Ishikawa (cell line): ENCODE measurements at regions not wholly inside any gene's neighbourhood (a gene's known extent, or its start where the extent isn't known, plus 50 kb on each side); places are given as distances from the start of the nearest gene placed in this dataset.

Source experiments
- CEBPB ChIP-seq: IDR thresholded peaks from 2 replicates; pipeline ENCODE4 v1.6.1; 2012
- CREB1 ChIP-seq: IDR thresholded peaks from 2 replicates; pipeline ENCODE4 v1.6.1; 2012; ENCODE audit warnings: low read depth
- EGR1 ChIP-seq: IDR thresholded peaks from 2 replicates; pipeline ENCODE4 v1.6.1; 2012
- EP300 ChIP-seq: IDR thresholded peaks from 2 replicates; pipeline ENCODE4 v1.6.1; 2012; ENCODE audit warnings: borderline replicate concordance
- FOXM1 ChIP-seq: IDR thresholded peaks from 2 replicates; pipeline ENCODE4 v1.6.1; 2012; ENCODE audit warnings: low read depth, borderline replicate concordance
- NFIC ChIP-seq: IDR thresholded peaks from 2 replicates; pipeline ENCODE4 v1.6.1; 2012
- RAD21 ChIP-seq: IDR thresholded peaks from 2 replicates; pipeline ENCODE4 v1.6.1; 2012; ENCODE audit warnings: low read depth
- TAF1 ChIP-seq: IDR thresholded peaks from 2 replicates; pipeline ENCODE4 v1.6.1; 2012; ENCODE audit warnings: low read depth, mild to moderate bottlenecking
- TCF12 ChIP-seq: IDR thresholded peaks from 2 replicates; pipeline ENCODE4 v1.6.1; 2012; ENCODE audit warnings: low read depth
- TEAD4 ChIP-seq: IDR thresholded peaks from 2 replicates; pipeline ENCODE4 v1.6.1; 2012
- YY1 ChIP-seq: IDR thresholded peaks from 2 replicates; pipeline ENCODE4 v1.6.1; 2012; ENCODE audit warnings: low read depth
- ZBTB7A ChIP-seq: IDR thresholded peaks from 2 replicates; pipeline ENCODE4 v1.6.1; 2012; ENCODE audit warnings: low read depth
- TF ChIP-seq, protein P1 (sequence below): IDR thresholded peaks from 2 replicates; pipeline ENCODE4 v1.6.1; 2012
- TF ChIP-seq, protein P2 (sequence below): IDR thresholded peaks from 2 replicates; pipeline ENCODE4 v1.6.1; 2012
- TF ChIP-seq, protein P3 (sequence below): IDR thresholded peaks from 2 replicates; pipeline ENCODE4 v1.6.1; 2012; ENCODE audit warnings: low read depth, mild to moderate bottlenecking

- TF ChIP-seq NFIC (no peak), ZBTB7A (no peak)
- TF ChIP-seq, protein P1, sequence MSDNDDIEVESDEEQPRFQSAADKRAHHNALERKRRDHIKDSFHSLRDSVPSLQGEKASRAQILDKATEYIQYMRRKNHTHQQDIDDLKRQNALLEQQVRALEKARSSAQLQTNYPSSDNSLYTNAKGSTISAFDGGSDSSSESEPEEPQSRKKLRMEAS, result no peak
Measured at GRCh38 chr1:166692346-166692745, 146.9 kb upstream of the POGK start.

- TF ChIP-seq YY1 (no peak), TAF1 (no peak), TEAD4 (no peak), EGR1 (no peak), EP300 (no peak), CEBPB (no peak), ZBTB7A (no peak), NFIC (no peak), RAD21 (no peak), CREB1 (no peak)
Measured at GRCh38 chr1:166693158-166693557, 146.1 kb upstream of the POGK start.

DNA sequence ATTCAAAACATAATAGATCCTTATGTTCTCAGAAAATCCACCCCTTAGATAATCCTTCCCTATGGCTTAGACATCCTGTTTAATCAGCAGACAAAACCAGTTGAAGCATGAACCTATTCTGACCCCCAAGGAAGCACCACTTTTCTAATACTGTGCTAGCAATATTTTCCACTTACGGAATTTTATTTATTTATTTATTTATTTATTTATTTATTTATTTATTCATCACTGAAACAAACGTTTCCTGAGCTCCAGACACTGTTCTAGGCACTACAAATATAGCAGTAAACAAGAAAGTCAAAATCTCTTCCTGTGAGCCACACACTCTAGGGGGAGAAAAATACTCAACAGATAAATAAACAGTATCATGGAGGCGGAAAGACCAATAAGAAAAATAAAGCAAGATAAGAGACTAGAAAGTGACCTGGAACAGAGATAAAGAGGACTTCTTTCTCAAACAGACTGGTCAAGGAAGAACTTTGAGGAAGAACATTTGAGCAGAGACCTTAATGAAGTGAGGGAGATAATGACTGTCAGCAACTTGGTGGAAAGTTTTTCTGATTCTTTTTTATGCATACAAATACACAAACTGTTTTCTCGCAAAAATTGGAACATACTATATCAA lies 145.5 kb upstream of the POGK start:
- TF ChIP-seq NFIC, result no peak
- TF ChIP-seq TAF1, result no peak
- TF ChIP-seq EGR1, result no peak
- no peak for TF ChIP-seq TEAD4
- TF ChIP-seq, protein P2, sequence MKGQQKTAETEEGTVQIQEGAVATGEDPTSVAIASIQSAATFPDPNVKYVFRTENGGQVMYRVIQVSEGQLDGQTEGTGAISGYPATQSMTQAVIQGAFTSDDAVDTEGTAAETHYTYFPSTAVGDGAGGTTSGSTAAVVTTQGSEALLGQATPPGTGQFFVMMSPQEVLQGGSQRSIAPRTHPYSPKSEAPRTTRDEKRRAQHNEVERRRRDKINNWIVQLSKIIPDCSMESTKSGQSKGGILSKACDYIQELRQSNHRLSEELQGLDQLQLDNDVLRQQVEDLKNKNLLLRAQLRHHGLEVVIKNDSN, result no peak

- TF ChIP-seq, protein P3, sequence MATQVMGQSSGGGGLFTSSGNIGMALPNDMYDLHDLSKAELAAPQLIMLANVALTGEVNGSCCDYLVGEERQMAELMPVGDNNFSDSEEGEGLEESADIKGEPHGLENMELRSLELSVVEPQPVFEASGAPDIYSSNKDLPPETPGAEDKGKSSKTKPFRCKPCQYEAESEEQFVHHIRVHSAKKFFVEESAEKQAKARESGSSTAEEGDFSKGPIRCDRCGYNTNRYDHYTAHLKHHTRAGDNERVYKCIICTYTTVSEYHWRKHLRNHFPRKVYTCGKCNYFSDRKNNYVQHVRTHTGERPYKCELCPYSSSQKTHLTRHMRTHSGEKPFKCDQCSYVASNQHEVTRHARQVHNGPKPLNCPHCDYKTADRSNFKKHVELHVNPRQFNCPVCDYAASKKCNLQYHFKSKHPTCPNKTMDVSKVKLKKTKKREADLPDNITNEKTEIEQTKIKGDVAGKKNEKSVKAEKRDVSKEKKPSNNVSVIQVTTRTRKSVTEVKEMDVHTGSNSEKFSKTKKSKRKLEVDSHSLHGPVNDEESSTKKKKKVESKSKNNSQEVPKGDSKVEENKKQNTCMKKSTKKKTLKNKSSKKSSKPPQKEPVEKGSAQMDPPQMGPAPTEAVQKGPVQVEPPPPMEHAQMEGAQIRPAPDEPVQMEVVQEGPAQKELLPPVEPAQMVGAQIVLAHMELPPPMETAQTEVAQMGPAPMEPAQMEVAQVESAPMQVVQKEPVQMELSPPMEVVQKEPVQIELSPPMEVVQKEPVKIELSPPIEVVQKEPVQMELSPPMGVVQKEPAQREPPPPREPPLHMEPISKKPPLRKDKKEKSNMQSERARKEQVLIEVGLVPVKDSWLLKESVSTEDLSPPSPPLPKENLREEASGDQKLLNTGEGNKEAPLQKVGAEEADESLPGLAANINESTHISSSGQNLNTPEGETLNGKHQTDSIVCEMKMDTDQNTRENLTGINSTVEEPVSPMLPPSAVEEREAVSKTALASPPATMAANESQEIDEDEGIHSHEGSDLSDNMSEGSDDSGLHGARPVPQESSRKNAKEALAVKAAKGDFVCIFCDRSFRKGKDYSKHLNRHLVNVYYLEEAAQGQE, result no peak
- no peak for TF ChIP-seq ZBTB7A
- peak; percentile 47 for TF ChIP-seq NFIC
Measured at GRCh38 chr1:166695115-166695514, 144.2 kb upstream of the POGK start.

GRCh38 chr1:166698771-166699170 lies 140.5 kb upstream of the POGK start:
- no peak for TF ChIP-seq TCF12
- TF ChIP-seq, protein P1, result no peak
- TF ChIP-seq, protein P2, result no peak
- TF ChIP-seq FOXM1, result no peak
- TF ChIP-seq CREB1, result no peak
- no peak for TF ChIP-seq EGR1
- TF ChIP-seq, protein P3, result no peak
- TF ChIP-seq ZBTB7A, result no peak
- TF ChIP-seq TEAD4, result no peak

GRCh38 chr1:166699613-166700012 lies 139.7 kb upstream of the POGK start:
- no peak for TF ChIP-seq EP300
- TF ChIP-seq YY1, result no peak
- TF ChIP-seq, protein P3, result no peak
- no peak for TF ChIP-seq ZBTB7A
- no peak for TF ChIP-seq TCF12
- no peak for TF ChIP-seq FOXM1
- TF ChIP-seq TEAD4, result no peak
- TF ChIP-seq RAD21, result no peak
- TF ChIP-seq, protein P2, result no peak
